Colonic mucosa (tissue), 4 donors: ENCODE measurements at regions not wholly inside any gene's neighbourhood (a gene's known extent, or its start where the extent isn't known, plus 50 kb on each side); places are given as distances from the start of the nearest gene placed in this dataset.

Experiments used
- DNase-seq: peaks from one replicate; pipeline ENCODE4 v3.0.0-alpha.2; 2020
- H3K27ac ChIP-seq: fragments of 200-600 bp; one replicate; pipeline ENCODE4 v1.8.0; 2021
- H3K27me3 ChIP-seq: fragments of 200-600 bp; one replicate; pipeline ENCODE4 v1.8.0; 2021
- H3K36me3 ChIP-seq: fragments of 200-600 bp; one replicate; pipeline ENCODE4 v1.8.0; 2021
- H3K4me1 ChIP-seq: fragments of 200-600 bp; one replicate; pipeline ENCODE4 v1.8.0; 2021; ENCODE audit warnings: mild to moderate bottlenecking
- H3K4me3 ChIP-seq: fragments of 200-600 bp; one replicate; pipeline ENCODE4 v1.8.0; 2021
- H3K9ac ChIP-seq, 2 donors: one replicate each; pipeline ENCODE4 v1.7.0; 2013; ENCODE audit warnings: control low read depth in 2 of 2, low read depth in 2 of 2, low read length in 2 of 2
- H3K9me3 ChIP-seq: fragments of 200-600 bp; one replicate; pipeline ENCODE4 v1.8.0; 2021
- intact Hi-C: fragments of 100-400 bp; cut with DNase I; formaldehyde crosslinking; loops from one replicate; pipeline ENCODE4 v1.14.1; 2022
- TF ChIP-seq, protein P1 (sequence below): fragments of 200-600 bp; IDR thresholded peaks from one replicate; pipeline ENCODE4 v1.8.0; 2022; ENCODE audit warnings: antibody characterized with exemption, mild to moderate bottlenecking
- donor health status: healthy.
- donor health status: DM: no; HTN: no; CAD: no.
- donor health status: DM: no; HTN: no; CAD: no.

GRCh38 chr3:28606283-28606682, 257.7 kb upstream of the AZI2 start:
- Histone ChIP-seq H3K27me3 (no peaks in the 10 kb centered on the region), H3K4me1 (no peaks in the 10 kb centered on the region), H3K9ac (no peak overlapping the region), H3K27ac (no peak overlapping the region), H3K36me3 (no peaks in the 10 kb centered on the region), H3K4me3 (no peak overlapping the region), H3K9me3 (no peaks in the 10 kb centered on the region)
- TF ChIP-seq, protein P1, sequence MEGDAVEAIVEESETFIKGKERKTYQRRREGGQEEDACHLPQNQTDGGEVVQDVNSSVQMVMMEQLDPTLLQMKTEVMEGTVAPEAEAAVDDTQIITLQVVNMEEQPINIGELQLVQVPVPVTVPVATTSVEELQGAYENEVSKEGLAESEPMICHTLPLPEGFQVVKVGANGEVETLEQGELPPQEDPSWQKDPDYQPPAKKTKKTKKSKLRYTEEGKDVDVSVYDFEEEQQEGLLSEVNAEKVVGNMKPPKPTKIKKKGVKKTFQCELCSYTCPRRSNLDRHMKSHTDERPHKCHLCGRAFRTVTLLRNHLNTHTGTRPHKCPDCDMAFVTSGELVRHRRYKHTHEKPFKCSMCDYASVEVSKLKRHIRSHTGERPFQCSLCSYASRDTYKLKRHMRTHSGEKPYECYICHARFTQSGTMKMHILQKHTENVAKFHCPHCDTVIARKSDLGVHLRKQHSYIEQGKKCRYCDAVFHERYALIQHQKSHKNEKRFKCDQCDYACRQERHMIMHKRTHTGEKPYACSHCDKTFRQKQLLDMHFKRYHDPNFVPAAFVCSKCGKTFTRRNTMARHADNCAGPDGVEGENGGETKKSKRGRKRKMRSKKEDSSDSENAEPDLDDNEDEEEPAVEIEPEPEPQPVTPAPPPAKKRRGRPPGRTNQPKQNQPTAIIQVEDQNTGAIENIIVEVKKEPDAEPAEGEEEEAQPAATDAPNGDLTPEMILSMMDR, result no peak
- intact Hi-C loops, result no loop called here
- DNase-seq, result no peak

- Histone ChIP-seq H3K27ac (no peak overlapping the region), H3K4me1 (no peaks in the 10 kb centered on the region), H3K36me3 (no peaks in the 10 kb centered on the region), H3K27me3 (no peaks in the 10 kb centered on the region), H3K4me3 (no peak overlapping the region), H3K9ac (no peak overlapping the region), H3K9me3 (no peaks in the 10 kb centered on the region)
- intact Hi-C loops, result no loop called here
- TF ChIP-seq, protein P1, result no peak
- DNase-seq, result no peak
Observed at GRCh38 chr3:28612232-28612631, 263.6 kb upstream of the AZI2 start.

- no peak for DNase-seq
- no peaks in the 10 kb centered on the region for H3K36me3 ChIP-seq
- no peaks in the 10 kb centered on the region for H3K27me3 ChIP-seq
- H3K9ac ChIP-seq, result no peak overlapping the region
- H3K4me3 ChIP-seq, result no peak overlapping the region
- TF ChIP-seq, protein P1, result no peak
- H3K27ac ChIP-seq, result no peak overlapping the region
- H3K9me3 ChIP-seq, result no peaks in the 10 kb centered on the region
- intact Hi-C loops, result no loop called here
- H3K4me1 ChIP-seq, result no peaks in the 10 kb centered on the region
Observed at GRCh38 chr3:28613511-28614106, 265.0 kb upstream of the AZI2 start.

DNA sequence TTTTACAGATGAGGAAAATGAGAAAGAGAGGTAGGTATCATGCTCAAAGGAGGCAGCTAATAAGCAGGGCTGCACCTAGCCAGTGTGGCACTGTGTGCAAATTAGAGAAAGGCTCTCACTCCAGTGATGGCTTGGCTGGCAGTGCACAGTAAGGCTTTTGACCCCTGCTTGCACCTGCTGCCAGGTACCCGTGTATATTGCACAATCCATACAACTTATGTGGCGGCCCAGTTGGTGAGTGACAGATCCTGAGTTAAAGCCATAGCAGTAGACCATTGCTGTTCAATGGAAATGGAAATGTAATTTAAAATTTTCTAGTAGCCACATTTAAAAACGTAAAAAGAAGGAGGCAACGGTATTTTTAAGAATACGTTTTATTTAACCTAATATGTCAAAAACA, 266.4 kb upstream of the AZI2 start:
- no peak overlapping the region for H3K27ac ChIP-seq
- no peak for DNase-seq
- no peaks in the 10 kb centered on the region for H3K9me3 ChIP-seq
- TF ChIP-seq, protein P1, result no peak
- intact Hi-C loops, result no loop called here
- no peak overlapping the region for H3K9ac ChIP-seq
- no peaks in the 10 kb centered on the region for H3K27me3 ChIP-seq
- H3K4me3 ChIP-seq, result no peak overlapping the region
- H3K36me3 ChIP-seq, result no peaks in the 10 kb centered on the region
- H3K4me1 ChIP-seq, result no peaks in the 10 kb centered on the region

- TF ChIP-seq, protein P1, result no peak
- H3K27me3 ChIP-seq, result no peaks in the 10 kb centered on the region
- intact Hi-C loops, result no loop called here
- no peaks in the 10 kb centered on the region for H3K4me1 ChIP-seq
- no peaks in the 10 kb centered on the region for H3K36me3 ChIP-seq
- no peak overlapping the region for H3K9ac ChIP-seq
- H3K4me3 ChIP-seq, result no peak overlapping the region
- H3K27ac ChIP-seq, result no peak overlapping the region
- H3K9me3 ChIP-seq, result no peaks in the 10 kb centered on the region
- no peak for DNase-seq
Observed at GRCh38 chr3:28615971-28616370, 267.3 kb upstream of the AZI2 start.
